GM18858 (cell line): ENCODE measurements at regions not wholly inside any gene's neighbourhood (a gene's known extent, or its start where the extent isn't known, plus 50 kb on each side); places are given as distances from the start of the nearest gene placed in this dataset.
"Not testable (repeated sequence)": the region's sequence is repeated elsewhere in the genome, so short reads cannot be mapped to it uniquely, and the experiment has no call there.

ENCODE experiments used
- ATAC-seq: cut with Tn5 transposase; IDR thresholded peaks from one replicate; pipeline ENCODE4 v1.9.1; 2021; ENCODE audit not compliant: unreplicated experiment

DNA sequence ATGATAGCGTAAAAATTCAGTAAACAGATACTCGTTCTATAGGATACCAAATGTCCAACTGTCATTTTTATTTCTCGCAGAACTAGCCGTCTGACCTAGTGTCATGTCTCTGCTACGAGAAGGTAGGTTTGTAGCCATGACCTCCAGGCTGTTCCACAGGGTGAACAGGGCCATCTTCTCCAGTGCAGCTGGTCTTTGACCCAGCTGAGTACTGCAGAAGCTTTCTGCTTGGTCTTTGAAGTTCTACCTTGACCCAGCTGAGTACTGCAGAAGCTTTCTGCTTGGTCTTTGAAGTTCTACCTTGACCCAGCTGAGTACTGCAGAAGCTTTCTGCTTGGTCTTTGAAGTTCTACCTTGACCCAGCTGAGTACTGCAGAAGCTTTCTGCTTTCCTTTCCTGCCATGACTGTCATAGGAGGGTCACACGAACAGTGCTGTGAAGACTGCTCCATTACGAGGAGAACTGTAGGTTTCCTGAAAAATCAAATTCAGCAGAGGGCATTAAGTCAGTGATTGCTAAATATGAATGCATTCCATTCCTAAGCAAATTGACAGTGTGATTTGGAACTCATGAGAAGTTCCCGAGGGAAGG is 532.8 kb upstream of the NRP1 start:
- not testable (repeated sequence) for ATAC-seq

DNA sequence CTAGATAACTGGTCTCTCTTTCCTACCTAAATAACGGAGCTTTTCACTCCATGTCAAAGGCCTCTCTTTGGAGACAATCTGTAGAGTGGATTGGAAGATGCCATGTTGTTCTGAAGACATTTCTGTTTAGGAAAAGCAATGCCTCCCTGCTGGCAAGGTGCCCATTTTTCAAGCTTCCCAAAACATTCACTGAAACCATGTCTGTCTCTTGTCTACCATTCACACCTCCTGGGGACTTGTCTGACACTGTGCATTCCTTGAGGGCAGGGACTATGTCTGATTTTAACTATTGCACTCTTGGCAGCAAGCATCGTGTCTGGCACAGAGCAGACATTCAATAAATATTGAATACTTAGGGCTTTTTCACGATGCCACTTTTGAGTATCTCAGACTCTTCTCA is 528.9 kb upstream of the NRP1 start:
- no peak for ATAC-seq

DNA sequence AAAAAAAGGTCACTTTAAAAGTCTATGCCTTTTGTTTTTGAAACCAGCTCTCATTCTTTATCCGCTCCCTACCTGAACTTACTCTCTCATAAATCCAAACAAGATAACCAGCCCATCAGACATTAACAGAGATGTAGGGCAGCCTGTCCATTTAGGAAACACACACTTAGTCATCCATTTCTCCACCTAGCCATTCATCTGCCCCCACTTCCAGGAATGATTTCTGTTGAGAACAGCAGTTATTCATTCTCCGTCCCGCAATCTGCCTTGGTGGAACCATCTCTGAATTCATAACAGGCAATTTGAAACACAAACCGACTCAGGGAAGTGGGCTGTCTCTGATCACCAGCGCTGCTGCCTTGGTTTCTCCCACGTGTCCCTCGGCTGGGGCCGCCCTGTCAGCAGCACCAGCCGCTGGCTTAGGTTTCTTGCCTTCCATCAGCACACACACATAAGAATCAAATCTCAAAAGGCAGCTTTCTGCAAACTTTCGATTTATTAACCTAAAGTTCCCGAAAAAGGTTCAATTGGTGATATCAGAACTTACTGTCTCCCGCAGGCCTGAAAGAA is 528.2 kb upstream of the NRP1 start:
- no peak for ATAC-seq

DNA sequence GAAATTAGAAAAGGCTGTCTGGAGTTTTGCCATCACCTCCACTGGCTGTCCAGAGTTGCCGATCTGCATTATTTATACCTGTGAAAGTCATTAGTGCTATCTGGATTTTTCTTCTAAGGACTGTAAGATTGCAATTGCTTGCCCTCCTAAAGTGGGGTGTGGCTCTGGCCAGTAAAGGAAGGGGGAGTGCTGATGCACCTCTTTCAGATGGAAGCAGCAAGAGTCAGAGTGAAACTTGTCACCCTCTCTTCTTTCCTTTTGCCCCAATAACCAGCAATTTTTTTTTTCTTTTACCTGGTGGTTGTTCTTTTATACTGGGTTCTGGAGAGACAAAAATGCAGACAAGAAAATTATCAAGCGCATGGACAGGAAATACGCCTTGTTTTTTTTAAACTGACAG is 527.4 kb upstream of the NRP1 start:
- no peak for ATAC-seq

DNA sequence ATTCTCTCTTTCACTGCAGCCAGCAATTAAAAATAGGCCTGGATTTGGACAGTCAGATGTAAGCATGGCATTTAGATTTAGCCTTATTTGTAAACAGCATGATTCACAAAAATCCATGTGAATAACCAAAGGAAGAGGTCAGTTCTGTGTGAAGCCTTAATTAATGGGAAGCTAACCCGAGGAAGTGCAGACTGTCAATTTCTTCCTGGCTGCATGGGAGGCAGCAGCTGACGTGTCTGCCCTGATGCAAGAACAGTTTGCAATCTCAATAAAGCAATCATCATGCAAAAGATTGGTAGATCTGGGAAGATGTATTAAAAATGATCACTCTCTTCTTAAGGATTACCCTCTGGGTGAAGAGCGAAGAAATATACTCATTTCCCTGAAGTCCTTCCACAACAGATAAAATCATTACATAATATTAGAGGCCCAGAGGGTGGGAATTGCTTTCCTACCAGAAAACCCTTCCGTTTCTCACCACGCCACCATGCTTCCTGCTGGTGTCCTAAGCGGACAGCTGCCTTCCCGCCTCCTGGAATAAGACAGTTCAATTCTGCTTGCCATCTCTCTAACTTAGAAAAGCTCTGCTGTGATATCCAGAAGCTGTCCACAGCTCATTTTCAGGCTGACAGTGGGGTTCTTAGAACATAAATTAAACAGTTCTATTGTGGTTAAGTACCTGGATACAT is 526.7 kb upstream of the NRP1 start:
- ATAC-seq, result no peak

DNA sequence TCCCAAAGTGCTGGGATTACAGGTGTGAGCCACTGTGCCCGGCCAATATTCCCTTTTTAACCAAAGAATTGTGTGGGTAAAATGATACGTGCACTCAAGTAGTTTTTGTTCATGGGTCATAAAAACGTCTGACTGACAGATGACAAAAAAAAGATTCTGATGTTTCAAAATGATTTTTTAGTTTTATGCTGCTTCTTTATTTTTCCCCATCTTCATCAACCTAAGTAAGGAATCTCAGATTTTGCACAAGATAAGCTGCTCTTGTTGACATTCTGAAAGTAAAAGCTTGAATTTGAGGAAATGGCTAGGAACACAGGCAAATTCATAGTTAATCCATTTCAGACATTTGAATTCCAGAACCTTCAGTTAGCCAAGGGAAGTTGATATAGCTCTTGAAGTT is 526.1 kb upstream of the NRP1 start:
- ATAC-seq, result no peak

DNA sequence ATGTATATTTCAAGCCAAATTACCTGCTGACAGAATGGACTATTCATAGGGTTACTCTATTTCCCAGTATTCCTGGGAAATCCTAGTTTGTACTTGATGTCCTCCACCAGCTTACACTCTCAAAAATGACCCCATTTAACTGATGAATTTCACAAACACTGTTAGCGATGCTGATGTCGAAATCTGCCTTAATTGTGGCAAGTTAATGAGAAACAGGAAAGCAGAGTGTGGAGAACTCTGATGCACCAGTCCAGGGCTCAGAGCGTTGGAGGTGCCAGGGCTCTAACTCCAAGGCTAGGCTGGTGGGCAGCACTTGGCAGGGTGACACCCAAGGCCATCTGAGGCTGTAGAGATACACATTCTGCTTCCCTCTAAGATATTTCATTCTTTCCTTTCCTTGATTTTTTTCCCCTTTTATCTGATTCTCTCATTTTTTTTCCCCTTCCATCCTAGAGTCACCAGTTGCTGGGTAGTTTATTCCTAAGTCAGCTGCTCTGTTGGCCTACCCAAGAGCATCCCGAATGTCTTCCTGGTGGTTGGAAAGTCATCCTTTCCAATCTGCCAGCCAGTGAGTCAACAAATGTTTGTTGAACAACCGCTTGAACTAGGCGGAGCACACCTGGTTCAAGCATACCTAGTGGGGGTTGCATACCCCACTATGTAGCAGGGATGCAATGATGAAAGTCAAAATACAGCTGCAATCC is 525.0 kb upstream of the NRP1 start:
- no peak for ATAC-seq

DNA sequence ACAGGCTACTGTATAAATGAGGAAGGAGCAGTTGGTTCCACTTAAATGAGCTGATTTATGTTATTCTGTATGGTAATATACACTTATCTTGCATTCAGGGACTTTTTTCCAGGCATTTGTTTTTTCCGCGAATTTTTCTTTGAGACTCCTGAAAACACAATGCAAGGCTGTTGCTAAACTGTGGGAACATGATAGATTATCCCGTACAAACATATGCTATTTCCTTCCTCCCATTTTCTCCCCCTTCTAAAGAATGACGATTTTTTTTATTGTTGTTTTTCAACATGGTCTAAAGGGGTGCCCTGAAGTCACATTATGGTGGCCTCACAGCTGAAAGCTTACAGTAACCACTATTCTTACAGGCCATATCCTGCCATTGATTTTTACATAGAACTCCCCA is 523.9 kb upstream of the NRP1 start:
- no peak for ATAC-seq

DNA sequence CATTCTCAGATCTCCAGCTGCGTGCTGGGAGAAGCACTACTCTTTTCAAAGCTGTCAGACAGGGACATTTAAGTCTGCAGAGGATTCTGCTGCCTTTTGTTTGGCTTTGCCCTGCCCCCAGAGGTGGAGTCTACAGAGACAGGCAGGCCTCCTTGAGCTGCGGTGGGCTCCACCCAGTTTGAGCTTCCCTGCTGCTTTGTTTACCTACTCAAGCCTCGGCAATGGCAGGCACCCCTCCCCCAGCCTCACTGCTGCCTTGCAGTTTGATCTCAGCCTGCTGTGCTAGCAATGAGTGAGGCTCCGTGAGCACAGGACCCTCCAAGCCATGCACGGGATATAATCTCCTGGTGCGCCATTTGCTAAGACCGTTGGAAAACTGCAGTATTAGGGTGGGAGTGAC is 518.8 kb upstream of the NRP1 start:
- ATAC-seq, result not testable (repeated sequence)

DNA sequence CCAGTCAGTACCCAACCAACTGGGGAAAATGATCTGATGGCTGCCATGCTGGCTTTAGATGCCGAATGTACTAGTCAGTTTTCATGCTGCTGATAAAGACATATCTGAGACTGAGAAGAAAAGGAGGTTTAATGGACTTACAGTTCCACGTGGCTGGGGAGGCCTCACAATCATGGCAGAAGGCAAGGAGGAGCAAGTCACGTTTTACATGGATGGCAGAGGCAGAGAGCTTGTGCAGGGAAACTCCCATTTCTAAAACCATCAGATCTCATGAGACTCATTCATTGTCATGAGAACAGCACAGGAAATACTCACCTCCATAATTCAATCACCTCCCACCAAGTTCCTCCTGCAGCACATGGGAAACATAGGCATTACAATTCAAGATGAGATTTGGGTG is 508.9 kb upstream of the NRP1 start:
- no peak for ATAC-seq

DNA sequence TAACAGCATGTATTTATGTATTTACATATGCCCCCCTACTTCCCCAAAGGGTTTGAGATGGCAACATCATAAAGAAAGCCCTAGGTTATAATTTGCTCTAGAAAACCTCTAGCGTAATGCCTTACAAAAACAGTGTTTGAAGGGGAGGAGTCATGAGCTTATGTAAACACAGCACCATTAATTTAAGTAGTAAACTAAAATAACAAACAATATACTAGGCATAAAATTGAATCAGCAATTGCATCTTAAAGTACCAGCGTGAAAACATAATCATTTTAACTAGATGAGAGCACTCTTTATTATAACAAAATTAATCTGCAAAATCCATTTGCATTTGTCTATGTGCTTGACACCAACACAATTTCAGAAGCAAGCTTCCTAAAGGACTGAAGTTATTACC is 507.2 kb upstream of the NRP1 start:
- no peak for ATAC-seq

DNA sequence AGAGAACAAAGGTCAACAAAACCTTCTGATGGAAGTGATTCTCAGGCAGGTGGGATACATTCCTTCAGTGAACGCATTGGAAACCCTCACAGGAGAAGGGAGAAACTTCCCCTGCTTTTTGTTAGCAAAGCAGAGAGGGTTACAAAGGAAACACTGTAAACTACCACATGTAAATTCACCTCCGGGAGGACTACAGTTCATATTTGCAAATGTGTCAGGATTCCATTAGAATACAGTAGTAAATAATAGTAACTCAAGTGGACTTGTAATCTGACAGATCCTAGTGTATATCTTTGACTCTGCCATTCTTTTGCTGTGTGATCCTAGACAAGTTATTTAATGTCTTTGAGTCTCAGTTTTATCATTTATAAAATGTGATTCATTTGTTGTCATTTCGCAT is 504.3 kb upstream of the NRP1 start:
- no peak for ATAC-seq

DNA sequence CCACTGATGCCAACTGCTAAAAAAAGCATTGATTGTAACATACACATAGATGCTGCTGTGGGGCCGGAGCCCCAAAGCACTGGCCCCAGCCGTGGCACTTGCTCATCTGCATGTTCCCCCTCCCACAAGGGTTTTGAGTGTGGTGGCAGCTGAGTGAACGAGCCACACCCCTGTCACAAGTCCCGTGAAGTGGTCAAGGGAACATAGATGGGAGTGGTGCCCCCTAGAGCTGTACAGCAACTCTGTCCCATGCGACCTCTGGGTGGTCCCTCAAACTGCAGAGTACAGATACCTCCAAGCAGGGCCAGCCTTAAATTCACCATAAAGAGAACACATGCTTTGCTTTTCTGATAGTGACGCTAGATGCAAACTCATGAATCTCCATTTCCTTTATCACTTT is 503.3 kb upstream of the NRP1 start:
- ATAC-seq, result no peak

DNA sequence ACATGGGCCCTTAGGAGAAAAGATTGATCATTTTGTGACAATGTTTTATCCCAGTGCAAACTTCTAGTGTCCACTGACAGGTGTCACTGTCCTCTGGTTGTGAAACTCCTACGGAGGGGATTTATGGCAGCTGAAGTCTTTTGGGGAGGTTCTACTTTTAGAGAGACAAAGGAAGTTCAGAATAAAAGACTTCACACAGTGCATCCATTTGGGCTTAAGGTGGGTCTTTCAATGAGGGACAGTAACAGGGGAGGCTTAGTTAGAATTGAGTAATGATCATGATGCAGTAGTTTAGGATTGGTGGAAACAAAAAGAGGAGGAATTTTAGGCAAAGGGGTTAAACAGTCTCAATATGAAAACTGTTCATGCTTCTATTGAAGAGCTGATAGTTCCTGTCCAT is 501.1 kb upstream of the NRP1 start:
- ATAC-seq, result no peak

DNA sequence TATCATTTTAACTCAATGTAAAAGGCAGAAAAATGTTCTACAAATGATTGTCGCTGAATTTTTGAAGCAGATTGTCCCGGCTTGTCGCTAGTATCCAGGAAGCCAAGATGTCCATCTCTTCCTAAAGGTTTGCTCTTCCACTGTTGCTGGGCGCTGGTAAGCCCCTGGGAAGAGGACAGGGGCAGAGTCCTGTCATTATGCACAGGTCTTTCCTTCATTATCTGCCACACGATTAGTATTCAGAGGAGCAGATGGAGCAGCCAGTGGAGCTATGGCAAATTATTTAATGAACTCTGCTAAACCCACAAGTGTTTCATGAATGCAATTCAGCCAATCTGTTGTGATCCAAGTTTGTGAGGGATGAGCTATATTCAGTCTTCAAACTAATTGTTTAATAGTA is 499.1 kb upstream of the NRP1 start:
- no peak for ATAC-seq

DNA sequence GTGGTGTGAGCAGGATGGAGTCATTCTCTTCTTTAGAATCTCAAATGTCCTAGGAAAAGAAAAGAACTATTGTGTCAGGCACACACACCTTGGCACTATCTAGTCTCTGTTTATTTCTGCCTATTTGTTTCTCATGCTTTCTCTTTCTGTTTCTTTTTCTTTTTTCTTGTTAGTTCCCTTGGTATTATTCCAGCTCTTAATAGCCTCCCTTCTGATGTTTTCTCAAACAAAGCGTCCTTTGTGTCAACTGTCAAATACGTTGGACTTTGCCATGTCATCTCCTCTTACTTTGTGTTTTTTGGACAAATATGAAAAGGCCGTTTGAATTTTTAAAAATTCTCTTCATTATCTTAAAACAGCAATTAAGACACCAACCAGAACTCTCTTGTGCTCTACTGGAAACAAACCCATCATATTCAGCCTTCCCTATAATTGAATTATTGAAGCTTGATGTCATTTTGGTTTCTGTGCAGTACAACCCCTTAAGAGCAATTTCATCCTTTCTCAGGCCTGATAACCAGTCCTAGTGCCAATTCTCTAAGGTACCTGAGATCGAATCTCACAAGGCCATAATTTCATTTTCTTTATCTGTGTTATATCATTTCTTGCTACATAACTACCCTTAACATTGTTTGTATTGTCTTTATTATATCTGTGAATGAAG is 497.8 kb upstream of the NRP1 start:
- no peak for ATAC-seq

DNA sequence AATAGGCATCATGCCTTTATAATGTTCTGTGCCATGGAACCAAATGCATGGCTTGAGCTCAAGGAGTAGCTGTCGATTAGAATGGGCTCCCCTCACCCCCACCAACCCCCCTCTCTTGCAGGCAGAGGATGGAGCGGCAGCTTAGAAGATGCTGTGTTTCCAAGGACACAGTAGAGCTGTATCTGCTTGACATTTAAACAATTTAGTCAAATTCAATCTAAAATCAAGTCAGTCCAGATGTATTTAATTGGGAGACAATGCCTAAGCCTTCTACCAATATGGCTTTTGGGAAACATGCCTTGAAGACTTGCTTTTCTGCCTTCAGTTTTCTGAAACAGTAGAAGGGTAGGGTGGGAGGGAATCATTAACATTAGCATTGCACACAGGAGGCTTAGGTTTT is 497.1 kb upstream of the NRP1 start:
- ATAC-seq, result no peak

DNA sequence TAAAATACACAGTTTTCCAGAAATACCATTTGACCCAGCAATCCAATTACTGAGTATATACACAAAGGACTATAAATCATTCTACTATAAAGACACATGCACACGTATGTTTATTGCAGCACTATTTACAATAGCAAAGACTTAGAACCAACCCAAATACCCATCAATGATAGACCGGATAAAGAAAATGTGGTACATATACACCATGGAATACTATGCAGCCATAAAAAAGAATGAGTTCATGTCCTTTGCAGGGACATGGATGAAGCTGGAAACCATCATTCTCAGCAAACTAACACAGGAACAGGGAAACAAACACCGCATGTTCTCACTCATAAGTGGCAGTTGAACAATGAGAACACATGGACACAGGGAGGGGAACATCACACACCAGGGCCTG is 495.4 kb upstream of the NRP1 start:
- ATAC-seq, result not testable (repeated sequence)

DNA sequence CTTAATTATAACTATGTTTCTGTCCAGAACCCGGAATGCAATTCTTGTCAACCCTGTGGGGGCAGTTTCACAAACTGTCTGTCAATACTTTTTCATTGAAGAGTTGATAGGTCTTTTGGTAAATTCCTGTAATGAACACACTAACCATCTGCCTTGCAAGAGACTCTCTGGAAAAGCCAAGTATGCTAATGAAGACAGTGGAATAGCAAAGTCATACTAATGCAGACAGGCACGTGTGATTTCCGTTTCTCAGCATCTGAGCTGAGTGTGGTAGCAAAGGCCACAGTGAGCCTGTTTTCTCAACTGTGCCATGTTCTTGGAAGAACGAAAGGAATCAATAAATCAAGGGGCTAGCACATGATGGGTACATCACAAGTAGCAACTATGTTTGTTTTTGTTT is 494.1 kb upstream of the NRP1 start:
- ATAC-seq, result no peak

DNA sequence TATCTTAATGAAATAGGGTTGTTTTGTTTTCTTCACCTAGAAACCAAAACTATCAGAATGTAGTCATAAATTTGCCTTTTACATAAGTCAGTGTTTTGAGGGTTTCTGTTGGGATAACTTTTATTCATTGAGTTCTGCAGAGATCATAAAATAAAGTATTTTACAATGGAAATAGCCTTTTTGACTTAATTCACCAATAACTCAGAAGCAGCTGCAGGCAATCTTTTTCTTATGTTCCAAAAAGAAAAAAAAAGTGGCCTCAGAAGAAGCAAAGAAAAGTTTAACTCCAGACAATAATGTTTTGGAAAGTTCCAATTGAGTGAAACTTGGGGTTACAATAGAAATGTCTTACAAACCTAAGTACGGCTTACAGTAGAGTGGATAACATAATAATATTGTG is 491.7 kb upstream of the NRP1 start:
- ATAC-seq, result no peak

DNA sequence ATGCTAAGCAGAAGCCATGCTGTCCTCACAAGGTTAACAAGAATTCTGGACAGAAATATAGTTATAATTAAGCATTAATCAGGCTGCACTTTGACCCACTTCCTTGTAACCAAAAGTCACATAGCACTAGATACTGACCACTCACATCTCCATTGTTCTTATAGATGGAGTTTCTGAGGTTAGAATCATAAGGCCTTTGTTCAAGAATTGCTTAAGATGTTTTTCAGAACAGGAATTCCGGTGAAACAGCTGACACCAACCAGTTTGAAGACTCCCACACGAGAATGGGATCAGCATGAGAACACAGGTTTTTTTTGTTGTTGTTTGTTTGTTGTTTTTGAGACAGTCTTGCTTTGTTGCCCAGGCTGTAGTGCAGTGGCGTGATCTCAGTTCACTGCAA is 488.3 kb upstream of the NRP1 start:
- no peak for ATAC-seq

DNA sequence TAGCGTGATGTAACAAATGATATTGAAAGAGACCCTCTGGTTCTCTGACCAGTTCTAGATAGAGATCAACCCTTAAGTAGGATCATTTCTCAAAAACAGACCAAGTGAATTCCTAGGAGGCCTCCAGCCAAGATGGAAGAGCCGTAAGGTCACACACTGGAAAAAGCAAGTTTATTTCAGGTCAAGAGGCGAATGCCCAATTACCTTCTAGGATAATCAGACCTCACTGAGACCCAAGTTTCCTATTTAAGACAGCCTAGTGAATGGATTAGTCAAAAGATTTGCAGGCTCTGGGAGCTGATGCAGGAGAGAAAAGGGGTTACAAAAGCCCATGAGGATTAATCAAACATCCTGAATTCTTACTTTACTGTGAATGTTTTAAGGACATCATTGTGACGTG is 486.1 kb upstream of the NRP1 start:
- no peak for ATAC-seq
